ENCODE measurements at regions not wholly inside any gene's neighbourhood (a gene's known extent, or its start where the extent isn't known, plus 50 kb on each side); places are given as distances from the start of the nearest gene placed in this dataset.

DNA sequence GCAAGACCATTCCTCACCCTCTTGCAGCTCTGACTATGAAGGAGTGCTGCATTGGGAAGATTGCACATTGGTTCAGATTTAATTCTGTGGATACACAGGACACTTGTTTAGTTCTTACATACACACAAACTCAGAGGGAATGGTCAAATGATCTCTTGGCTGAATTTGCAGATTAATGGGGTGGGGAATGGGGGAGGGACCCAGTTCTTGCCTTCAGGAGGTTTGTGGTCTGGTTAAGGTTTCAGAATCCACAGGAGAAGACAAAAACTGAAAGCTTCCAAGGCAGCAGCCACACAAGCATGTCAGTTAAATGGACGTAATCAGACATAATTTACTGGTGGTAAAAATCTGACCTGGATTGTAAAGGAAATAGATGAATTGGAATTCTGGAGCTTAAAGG is 257.1 kb upstream of the ROPN1 start:
- no peak for DNase-seq

GRCh38 chr3:124250053-124250452 is 258.1 kb upstream of the ROPN1 start:
- no peak for DNase-seq

DNA sequence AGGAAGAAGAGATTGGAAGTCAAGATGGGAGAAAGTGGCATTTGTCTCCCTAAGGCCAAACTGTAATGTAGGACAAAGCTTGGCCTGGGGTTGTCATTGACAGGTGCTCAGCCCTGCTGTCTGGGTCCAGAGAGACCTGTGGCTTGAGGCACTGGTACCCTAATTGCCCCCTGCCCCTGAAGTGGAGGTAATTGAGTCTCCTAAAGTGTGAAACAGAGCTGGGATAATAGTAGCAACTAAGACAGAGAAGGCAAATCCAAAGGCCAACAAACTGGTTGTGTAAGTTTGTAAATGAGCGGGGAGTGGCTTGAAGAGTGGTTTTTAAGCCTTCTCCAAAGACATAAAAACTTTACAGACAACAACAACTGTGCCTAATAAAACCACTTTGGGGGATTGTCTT is 264.2 kb upstream of the ROPN1 start:
- no peak for DNase-seq

- DNase-seq, result no peak
These were observed 264.7 kb upstream of the ROPN1 start for GRCh38 chr3:124256599-124256998.

GRCh38 chr3:124257336-124257864 is 265.5 kb upstream of the ROPN1 start:
- DNase-seq, result no peak

GRCh38 chr3:124258057-124258500 is 266.2 kb upstream of the ROPN1 start:
- DNase-seq, result no peak

DNA sequence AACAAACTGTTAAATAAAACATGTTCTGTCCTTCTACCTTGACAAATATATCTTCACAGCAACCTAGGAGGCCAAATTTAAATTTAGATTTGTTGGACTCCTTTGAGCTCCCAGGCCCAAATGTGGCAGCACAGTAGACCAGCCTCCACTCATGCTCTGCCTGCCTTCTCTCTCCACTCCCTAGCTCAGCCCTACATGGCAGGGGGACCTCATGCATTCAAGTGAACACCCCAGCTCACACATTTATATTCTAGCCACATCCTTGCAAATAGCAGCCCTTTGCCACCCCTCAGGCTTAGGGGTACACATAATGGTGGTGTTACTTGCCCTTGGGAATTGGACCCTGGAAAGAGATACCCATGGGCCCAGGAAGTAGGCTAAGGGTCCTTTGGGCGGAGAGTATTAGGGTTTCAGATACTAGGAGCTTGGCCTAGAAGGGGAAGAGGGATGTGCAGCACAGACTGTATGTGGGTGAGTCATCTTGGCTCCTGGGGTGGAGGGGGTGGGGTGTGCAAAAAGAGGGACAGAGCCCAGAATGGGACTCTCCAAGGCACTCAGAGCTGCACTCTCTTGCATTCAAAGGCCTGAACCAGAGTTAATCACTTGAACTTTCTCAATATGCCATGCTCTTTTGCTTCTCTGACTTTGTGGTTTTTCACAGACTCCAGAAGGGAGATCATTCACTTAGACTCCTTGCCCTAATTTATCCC is 268.4 kb upstream of the ROPN1 start:
- no peak for DNase-seq

- no peak for DNase-seq
These were observed 269.4 kb upstream of the ROPN1 start for GRCh38 chr3:124261306-124261705.

DNA sequence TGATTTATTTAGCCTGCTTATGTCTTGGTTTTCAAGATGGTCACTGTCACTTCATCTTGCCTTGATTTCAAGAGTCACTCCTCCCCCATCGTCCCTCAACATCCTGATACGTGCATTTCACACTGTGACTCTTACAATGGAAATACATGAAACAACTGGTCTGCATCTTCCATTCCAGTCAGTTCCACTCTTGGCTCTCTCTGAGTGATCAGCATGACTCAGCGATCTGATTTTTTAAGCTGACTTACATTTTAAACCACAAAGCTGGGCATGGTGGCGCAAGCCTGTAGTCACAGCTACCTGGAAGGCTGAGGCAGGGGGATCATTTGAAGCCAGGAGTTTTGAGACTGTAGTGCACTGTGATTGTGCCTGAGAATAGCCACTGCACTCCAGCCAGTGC is 271.2 kb upstream of the ROPN1 start:
- DNase-seq, result no peak

GRCh38 chr3:124264346-124264745 is 272.4 kb upstream of the ROPN1 start:
- no peak for DNase-seq

DNA sequence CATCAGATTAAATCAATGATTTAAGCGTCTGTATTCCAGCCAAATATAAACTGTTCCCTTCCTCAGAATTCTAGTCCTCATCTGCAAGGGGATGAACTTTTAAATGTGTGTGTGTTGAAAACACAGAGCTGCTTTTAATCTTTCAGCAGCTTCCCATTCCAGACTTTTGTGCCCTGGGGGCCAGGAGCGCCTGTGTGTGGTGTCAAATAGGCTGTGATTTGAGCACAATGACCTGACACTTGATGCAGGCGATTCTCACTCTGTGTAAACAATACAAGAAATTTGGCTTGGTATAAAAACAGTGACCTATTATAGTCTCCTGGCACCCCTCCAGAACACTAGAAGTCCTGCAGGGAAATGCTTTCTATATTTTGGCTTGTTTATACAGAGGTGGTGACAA is 274.6 kb upstream of the ROPN1 start:
- DNase-seq, result peak; percentile 46

- DNase-seq, result no peak
These were observed 275.5 kb upstream of the ROPN1 start for GRCh38 chr3:124267406-124267805.

- no peak for DNase-seq
These were observed 276.4 kb upstream of the ROPN1 start for GRCh38 chr3:124268355-124268754.

- DNase-seq, result no peak
These were observed 277.7 kb upstream of the ROPN1 start for GRCh38 chr3:124269619-124270018.

DNA sequence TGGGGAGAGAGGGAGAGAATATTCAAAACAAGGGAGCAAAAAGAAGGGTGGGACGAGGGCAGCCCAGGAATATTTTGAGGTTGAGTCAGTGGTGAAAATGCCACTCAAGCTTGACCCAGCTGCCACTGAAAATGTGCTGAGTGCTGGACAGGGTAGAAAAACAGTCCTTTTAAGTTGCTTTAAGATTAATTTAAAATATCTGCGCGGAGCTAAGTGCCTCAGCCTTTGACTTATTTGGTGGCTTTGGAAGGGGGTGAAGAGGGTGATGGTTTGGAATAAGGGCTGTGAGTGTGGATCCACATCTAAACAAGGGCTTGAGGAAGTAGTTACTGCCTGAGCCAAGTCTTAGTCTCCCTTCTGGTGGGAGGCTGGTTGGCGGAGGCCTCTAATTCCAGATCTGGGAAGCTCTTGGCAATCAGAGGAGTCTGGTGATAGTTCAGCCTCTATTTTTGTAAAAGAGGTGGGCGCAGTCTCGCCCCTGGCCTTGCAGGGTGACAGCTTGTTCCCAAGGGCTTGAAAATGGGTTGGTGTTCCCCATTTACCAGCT is 280.8 kb upstream of the ROPN1 start:
- DNase-seq, result no peak

- no peak for DNase-seq
These were observed 281.7 kb upstream of the ROPN1 start for GRCh38 chr3:124273651-124274050.

DNA sequence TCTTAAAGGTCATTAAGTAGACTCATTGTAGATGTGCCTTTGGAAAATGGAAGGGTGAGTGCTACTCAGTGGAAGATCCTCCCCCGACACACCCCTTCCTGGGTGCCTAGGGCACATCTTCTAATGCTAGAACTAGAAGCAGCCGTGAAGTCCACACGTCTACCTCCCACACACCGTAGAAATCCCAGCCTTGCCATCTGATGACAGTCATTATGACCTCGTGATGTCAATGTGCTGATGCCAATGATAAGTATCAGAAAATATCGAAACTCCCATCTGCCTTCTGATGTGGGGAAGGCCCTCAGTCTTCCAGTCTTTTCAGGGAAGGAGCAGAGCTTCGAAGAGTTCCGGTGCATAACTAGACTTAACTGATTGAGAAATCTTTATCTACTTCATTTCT is 282.1 kb upstream of the ROPN1 start:
- DNase-seq, result no peak

GRCh38 chr3:124275412-124275811 is 283.5 kb upstream of the ROPN1 start:
- no peak for DNase-seq

DNA sequence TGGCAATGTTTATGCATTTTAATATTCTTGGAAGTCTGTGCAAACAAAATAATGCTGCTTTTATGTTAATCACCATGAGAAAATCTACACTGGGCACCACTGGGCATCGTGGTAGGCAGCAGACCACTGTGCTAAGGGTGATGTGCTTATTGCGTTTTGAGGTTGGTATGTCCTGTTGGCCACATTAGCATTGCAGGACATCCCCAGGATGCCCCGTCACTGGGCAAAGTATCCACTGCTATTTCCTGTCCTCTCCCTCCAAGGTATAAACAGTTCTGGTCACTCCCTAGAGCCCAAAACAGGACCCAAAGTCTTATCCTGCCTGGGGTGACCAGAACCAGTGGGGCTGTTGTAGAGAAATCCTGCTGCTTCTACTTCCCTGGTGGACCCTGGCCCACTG is 284.2 kb upstream of the ROPN1 start:
- no peak for DNase-seq

GRCh38 chr3:124276539-124277143 is 284.7 kb upstream of the ROPN1 start:
- no peak for DNase-seq

DNA sequence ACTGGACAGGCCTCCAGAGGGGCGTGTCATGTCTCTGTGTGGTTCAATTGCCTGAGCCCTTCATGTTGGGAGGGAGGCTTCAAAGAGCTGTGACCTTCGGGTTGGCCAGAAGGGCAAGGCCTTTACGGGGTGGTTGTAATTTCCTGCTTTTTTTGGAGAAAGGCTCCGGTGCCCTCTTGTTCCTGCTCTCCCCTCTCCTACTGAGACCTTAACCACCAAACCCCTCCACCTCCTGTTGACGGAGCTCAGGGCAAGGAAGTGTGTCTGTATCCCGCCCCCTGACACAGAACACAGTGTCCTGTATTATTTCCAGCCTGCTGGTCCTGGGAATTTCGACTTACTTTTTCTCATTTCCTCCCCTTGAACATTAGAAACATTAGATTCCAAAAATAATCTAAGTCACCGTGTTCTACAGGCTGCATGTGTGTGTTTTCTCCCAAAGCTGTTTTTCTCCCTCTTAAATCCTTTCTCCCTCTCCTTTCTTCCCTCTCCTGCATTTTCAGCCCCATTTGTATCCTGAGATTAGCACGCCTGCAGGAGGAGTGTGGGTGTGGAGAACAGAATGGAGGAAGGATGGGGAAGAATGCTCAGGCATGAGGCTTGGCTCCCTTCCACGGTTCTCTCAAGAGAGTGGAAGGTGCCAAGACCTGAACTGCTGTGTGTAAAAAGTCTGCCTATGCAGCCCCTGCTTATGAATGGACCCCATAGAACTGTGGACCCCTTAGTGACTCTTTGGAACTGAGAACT is 285.4 kb upstream of the ROPN1 start:
- no peak for DNase-seq

DNA sequence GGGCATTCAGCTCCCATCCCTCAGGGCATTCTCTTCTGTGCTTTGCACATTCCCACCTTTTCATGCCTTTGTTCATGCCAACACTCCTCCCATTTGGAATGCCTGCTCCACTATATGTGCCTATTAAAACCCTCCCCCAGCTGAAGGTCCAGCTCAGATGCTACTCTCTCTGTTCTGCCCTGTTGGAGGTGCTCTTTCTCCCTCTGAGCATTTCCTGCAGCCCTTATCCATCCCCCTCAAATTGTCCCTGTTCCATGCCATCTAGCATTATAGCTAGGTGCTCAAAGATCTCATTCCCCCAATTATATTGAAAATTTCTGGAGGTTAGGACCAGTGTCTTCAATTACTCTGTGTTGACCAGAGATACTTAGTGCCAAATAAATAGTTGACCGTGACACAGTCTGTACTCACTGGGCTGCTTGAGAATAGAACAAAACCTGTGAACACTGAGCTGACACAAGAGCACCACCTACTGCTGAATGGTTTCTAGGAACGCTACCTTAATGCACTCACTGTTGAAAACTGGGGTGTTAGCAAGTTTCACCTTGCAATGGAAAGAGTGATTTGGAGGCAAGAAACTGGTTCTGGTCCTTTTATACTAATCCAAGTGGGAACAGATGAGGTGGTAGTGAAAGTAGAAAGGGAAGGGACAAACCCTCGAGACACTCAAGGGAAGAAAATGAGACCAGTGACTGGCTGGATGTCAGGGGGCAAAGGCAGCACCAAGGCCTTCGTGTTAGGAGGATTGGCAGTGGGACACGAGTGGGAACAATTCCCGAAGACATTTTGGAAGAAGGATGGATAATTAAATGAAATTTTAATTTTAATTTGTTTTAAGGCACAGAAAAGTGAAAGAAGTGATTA is 289.8 kb upstream of the ROPN1 start:
- DNase-seq, result peak; percentile 14
